ENCODE measurements at regions not wholly inside any gene's neighbourhood (a gene's known extent, or its start where the extent isn't known, plus 50 kb on each side); places are given as distances from the start of the nearest gene placed in this dataset.

GRCh38 chr22:22744412-22745224 is 100.2 kb downstream of the GGTLC2 start:
- H3K79me2 ChIP-seq (ENCODE audit: insufficient read depth, low read length): no peaks in the 10 kb centered on the region
- Mint-ChIP-seq H3K4me3 (no peak overlapping the region), H3K9me3 (no peaks in the 10 kb centered on the region; a peak in 1 of 5 replicates), H3K4me1 (peaks cover 4 to 13% of the 10 kb centered on the region in 2 experiments), H3K27me3 (ENCODE audit: low read depth) (peaks cover 98% of the 10 kb centered on the region), H3K27ac (no peak overlapping the region), H3K36me3 (ENCODE audit: insufficient read depth in 1 of 3, low read depth in 3 of 3) (no peaks in the 10 kb centered on the region)
- peaks cover 3% of the 10 kb centered on the region; the same call in 1 of the 2 replicates for H3K27me3 ChIP-seq (ENCODE audit: insufficient read depth, low read length)
- H2AK5ac ChIP-seq (ENCODE audit: insufficient read length, low read length): no peak overlapping the region
- no CpG with 5 or more reads among the region's 9 CpGs for WGBS (ENCODE audit: extremely low coverage, insufficient read length, low lambda C conversion rate)
- no peak overlapping the region for H4K8ac ChIP-seq (replicated peaks; ENCODE audit: insufficient read length, low read depth, low read length)
- H3K9ac ChIP-seq (ENCODE audit: extremely low read depth, insufficient read length, low read length): no peak overlapping the region
- no peaks in the 10 kb centered on the region for H3K23me2 ChIP-seq (ENCODE audit: insufficient read length, low read depth, low read length, poor library complexity, severe bottlenecking)
- H3K4me2 ChIP-seq (ENCODE audit: insufficient read depth, insufficient read length, low read length): no peak overlapping the region
- H3K4ac ChIP-seq (ENCODE audit: low read depth, low read length): no peak overlapping the region
- no peak overlapping the region for H2BK12ac ChIP-seq (ENCODE audit: insufficient read length, low read depth, low read length)
- H4K20me1 ChIP-seq (ENCODE audit: control insufficient read depth, insufficient read depth, insufficient read length): no peaks in the 10 kb centered on the region
- no peak for DNase-seq
- H3K79me1 ChIP-seq (ENCODE audit: insufficient read depth, low read depth, low read length, poor library complexity, severe bottlenecking): no peaks in the 10 kb centered on the region
- H4K5ac ChIP-seq (ENCODE audit: insufficient read length, low read depth, low read length): no peak overlapping the region
- no peaks in the 10 kb centered on the region for H3K9me3 ChIP-seq (ENCODE audit: control insufficient read depth, low read depth, low read length)
- H3K14ac ChIP-seq (ENCODE audit: insufficient read depth, low read length): no peak overlapping the region
- no peak overlapping the region for H2BK20ac ChIP-seq (ENCODE audit: low read depth, low read length, poor library complexity, severe bottlenecking)
- no peak overlapping the region for H3T11ph ChIP-seq (ENCODE audit: low read length)
- no peak for TF ChIP-seq CTCF (conservative IDR thresholded peaks at IDR 0.05)
- no peak overlapping the region for H3K23ac ChIP-seq (ENCODE audit: insufficient read length, low read depth, low read length)
- H2BK5ac ChIP-seq (ENCODE audit: insufficient read length, low read length): no peak overlapping the region
- no peaks in the 10 kb centered on the region for H3K4me1 ChIP-seq (ENCODE audit: insufficient read depth, low read length)
- no peak overlapping the region for H3K27ac ChIP-seq (ENCODE audit: insufficient read length, low read depth, low read length)
- no peak overlapping the region for H4K91ac ChIP-seq (ENCODE audit: insufficient read length, low read depth, low read length)
- H3K56ac ChIP-seq (ENCODE audit: insufficient read length, low read depth, low read length): no peak overlapping the region
- no peak overlapping the region for H2BK120ac ChIP-seq (ENCODE audit: low read depth, low read length, poor library complexity, severe bottlenecking)
- H2BK15ac ChIP-seq (ENCODE audit: low read depth, low read length): no peak overlapping the region
- no peak overlapping the region for H3K18ac ChIP-seq (ENCODE audit: insufficient read length, low read depth, low read length)
- H2AFZ ChIP-seq (ENCODE audit: low read length): no peak overlapping the region
